Upper lobe of left lung (tissue), 6 donors: ENCODE measurements at regions not wholly inside any gene's neighbourhood (a gene's known extent, or its start where the extent isn't known, plus 50 kb on each side); places are given as distances from the start of the nearest gene placed in this dataset.

ENCODE experiments used
- ATAC-seq, 2 donors: fragments of 200-7000 bp; cut with Tn5 transposase; one replicate each; pipeline ENCODE4 v1.9.1; 2022; ENCODE audit warnings: mild to moderate bottlenecking in 2 of 2, moderate library complexity in 2 of 2; ENCODE audit not compliant: low FRiP score in 2 of 2
- DNase-seq, 2 donors: peaks; one replicate each; pipeline ENCODE4 v3.0.0-alpha.2; 2019 to 2020
- H3K27ac ChIP-seq, 4 donors: fragments of 200-600 bp; sonication (generic); one replicate each; pipeline ENCODE4 v1.5.1; 2016 to 2019
- H3K27me3 ChIP-seq, 4 donors: fragments of 200-600 bp; sonication (generic); one replicate each; pipeline ENCODE4 v1.5.1; 2017 to 2019
- H3K36me3 ChIP-seq, 4 donors: fragments of 200-600 bp; sonication (generic); one replicate each; pipeline ENCODE4 v1.5.1; 2016 to 2019
- H3K4me1 ChIP-seq, 4 donors: fragments of 200-600 bp; sonication (generic); one replicate each; pipeline ENCODE4 v1.5.1; 2018 to 2019
- H3K4me3 ChIP-seq, 4 donors: fragments of 200-600 bp; sonication (generic); one replicate each; pipeline ENCODE4 v1.5.1; 2017 to 2019; ENCODE audit warnings: mild to moderate bottlenecking in 2 of 4, moderate library complexity in 1 of 4
- H3K9me3 ChIP-seq, 4 donors: fragments of 200-600 bp; sonication (generic); one replicate each; pipeline ENCODE4 v1.5.1; 2018 to 2019
- CTCF ChIP-seq, 6 experiments: fragments of 450-650 bp in 4 of 6; fragments of 200-600 bp in 2 of 6; sonication (generic) in 2 of 6; IDR thresholded peaks; one replicate each; pipeline ENCODE4 v1.5.1; 2016 to 2019; ENCODE audit warnings: antibody characterized with exemption in 6 of 6
- EP300 ChIP-seq, 4 donors: sonication (generic); formaldehyde crosslinking; IDR thresholded peaks; one replicate each; pipeline ENCODE4 v1.5.1; 2017; ENCODE audit warnings: antibody characterized with exemption in 4 of 4, control low read depth in 2 of 4
- POLR2A ChIP-seq, 4 donors: fragments of 450-650 bp; IDR thresholded peaks; one replicate each; pipeline ENCODE4 v1.5.1; 2016 to 2017; ENCODE audit warnings: antibody characterized with exemption in 4 of 4, mild to moderate bottlenecking in 2 of 4
- POLR2AphosphoS5 ChIP-seq, 2 donors: sonication (generic); formaldehyde crosslinking; IDR thresholded peaks; one replicate each; pipeline ENCODE4 v1.5.1; 2017; ENCODE audit warnings: antibody characterized with exemption in 2 of 2
- WGBS, 2 donors: methylation state at CpG; one replicate each; pipeline ENCODE4 v1.1.5; 2017 to 2018; 5-methylcytosine and 5-hydroxymethylcytosine counted together
- donor health status: DM: no; HTN: no; CAD: no; lungs with moderate emphysema.
- donor health status: DM: no; HTN: yes; CAD: no; lungs with severe emphysema.

- H3K27me3 ChIP-seq: no peaks in the 10 kb centered on the region
- WGBS, 2 donors: 45 to 73% methylated on average over 3 of the region's 3 CpGs
- DNase-seq (no peak), ATAC-seq (no peak)
- no peaks in the 10 kb centered on the region for H3K9me3 ChIP-seq
- H3K4me3 ChIP-seq: no peak overlapping the region
- H3K36me3 ChIP-seq: no peaks in the 10 kb centered on the region
- TF ChIP-seq POLR2A (IDR thresholded peaks at IDR 0.05): no peak
- no peak for TF ChIP-seq EP300 (IDR thresholded peaks at IDR 0.05)
- no peak for TF ChIP-seq POLR2AphosphoS5 (IDR thresholded peaks at IDR 0.05)
- TF ChIP-seq CTCF (IDR thresholded peaks at IDR 0.05): no peak
- H3K4me1 ChIP-seq: no peaks in the 10 kb centered on the region
- H3K27ac ChIP-seq: no peak overlapping the region
These were observed 1377.8 kb upstream of the LRRTM3 start for GRCh38 chr10:65548001-65548400.

DNA sequence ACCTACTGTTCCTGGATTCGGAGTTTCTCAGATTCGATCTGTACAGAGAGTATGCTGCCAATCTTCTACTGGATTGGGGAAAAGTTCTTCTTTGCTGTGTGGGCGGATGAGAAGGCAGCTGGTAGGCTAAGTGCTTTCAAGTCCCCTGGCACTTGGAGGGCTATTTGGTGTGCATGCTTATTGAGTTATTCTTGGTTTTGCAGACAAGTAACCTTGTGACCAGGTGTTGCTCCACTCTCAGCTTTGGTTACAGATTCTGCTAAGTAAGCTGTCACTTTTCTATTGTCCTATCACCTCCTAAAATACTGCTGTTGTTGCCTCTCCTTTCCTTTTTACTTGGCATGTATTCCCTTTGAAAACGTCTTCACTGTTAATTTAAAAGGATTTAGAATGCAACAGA lies 1375.1 kb upstream of the LRRTM3 start:
- Histone ChIP-seq H3K27me3 (no peaks in the 10 kb centered on the region), H3K9me3 (no peaks in the 10 kb centered on the region), H3K4me3 (no peak overlapping the region), H3K27ac (no peak overlapping the region), H3K4me1 (no peaks in the 10 kb centered on the region), H3K36me3 (no peaks in the 10 kb centered on the region)
- no peak for ATAC-seq
- no peak for TF ChIP-seq POLR2AphosphoS5 (IDR thresholded peaks at IDR 0.05)
- no peak for TF ChIP-seq EP300 (IDR thresholded peaks at IDR 0.05)
- TF ChIP-seq CTCF (IDR thresholded peaks at IDR 0.05): no peak
- WGBS, 2 donors: 68 to 75% methylated on average over 4 of the region's 4 CpGs
- DNase-seq: no peak

GRCh38 chr10:65555192-65555591 lies 1370.6 kb upstream of the LRRTM3 start:
- no peak for TF ChIP-seq CTCF (IDR thresholded peaks at IDR 0.05)
- no peak for TF ChIP-seq POLR2AphosphoS5 (IDR thresholded peaks at IDR 0.05)
- TF ChIP-seq EP300 (IDR thresholded peaks at IDR 0.05): no peak
- TF ChIP-seq POLR2A (IDR thresholded peaks at IDR 0.05): no peak
- H3K4me3 ChIP-seq: no peak overlapping the region
- H3K27ac ChIP-seq: no peak overlapping the region
- 75 to 79% methylated on average over 5 of the region's 5 CpGs for WGBS, 2 donors
- no peaks in the 10 kb centered on the region for H3K9me3 ChIP-seq
- DNase-seq (no peak), ATAC-seq (no peak)
- H3K27me3 ChIP-seq: no peaks in the 10 kb centered on the region
- H3K36me3 ChIP-seq: no peaks in the 10 kb centered on the region
- no peaks in the 10 kb centered on the region for H3K4me1 ChIP-seq

DNA sequence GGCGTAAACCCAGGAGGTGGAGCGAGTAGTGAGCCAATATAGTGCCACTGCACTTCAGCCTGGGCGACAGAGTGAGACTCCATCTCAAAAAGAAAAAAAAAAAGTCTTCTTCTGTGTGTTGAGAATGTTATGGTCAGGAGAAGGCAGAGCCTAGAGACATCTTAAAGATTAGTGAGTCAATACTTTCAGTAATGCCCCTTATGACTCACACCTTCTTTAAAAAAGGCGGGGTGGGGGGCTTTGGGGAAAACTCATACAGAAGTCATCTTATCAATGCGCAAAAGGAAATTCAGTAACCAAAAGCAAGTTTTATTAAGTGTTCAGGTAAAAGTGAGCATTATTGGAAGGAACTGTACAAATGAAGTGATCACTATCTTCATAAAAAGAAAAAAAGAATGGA lies 1369.8 kb upstream of the LRRTM3 start:
- Histone ChIP-seq H3K9me3 (no peaks in the 10 kb centered on the region), H3K27ac (no peak overlapping the region), H3K4me3 (no peak overlapping the region), H3K36me3 (no peaks in the 10 kb centered on the region), H3K27me3 (no peaks in the 10 kb centered on the region), H3K4me1 (no peaks in the 10 kb centered on the region)
- WGBS, 2 donors: 93 to 95% methylated on average over 5 of the region's 5 CpGs
- ATAC-seq (no peak), DNase-seq (no peak)
- TF ChIP-seq POLR2AphosphoS5 (IDR thresholded peaks at IDR 0.05) (no peak), CTCF (IDR thresholded peaks at IDR 0.05) (no peak), POLR2A (IDR thresholded peaks at IDR 0.05) (no peak), EP300 (IDR thresholded peaks at IDR 0.05) (no peak)

DNA sequence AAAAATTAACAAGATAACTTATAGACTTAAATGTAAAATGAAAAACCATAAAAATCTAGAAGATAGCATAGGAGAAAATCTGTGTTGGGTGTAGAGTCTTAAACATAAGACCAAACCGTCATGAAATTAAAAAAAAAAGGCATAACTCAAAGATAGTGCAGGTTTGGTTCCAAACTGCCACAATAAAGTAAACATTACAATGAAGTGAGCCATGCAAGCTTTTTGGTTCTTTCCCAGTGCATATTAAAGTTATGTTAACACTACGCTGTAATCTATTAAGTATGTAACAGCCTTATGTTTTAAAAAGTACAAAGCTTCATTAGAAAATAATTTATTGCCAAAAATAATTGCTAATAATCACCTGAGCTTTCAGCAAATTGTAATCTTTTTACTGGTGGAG lies 1366.5 kb upstream of the LRRTM3 start:
- no peak for ATAC-seq
- no peak for DNase-seq
- Histone ChIP-seq H3K4me3 (no peak overlapping the region), H3K27ac (no peak overlapping the region), H3K4me1 (no peaks in the 10 kb centered on the region), H3K9me3 (no peaks in the 10 kb centered on the region), H3K36me3 (no peaks in the 10 kb centered on the region), H3K27me3 (no peaks in the 10 kb centered on the region)
- 65 to 66% methylated on average over 2 of the region's 2 CpGs for WGBS, 2 donors
- TF ChIP-seq CTCF (IDR thresholded peaks at IDR 0.05): no peak
- TF ChIP-seq EP300 (IDR thresholded peaks at IDR 0.05): no peak
- no peak for TF ChIP-seq POLR2AphosphoS5 (IDR thresholded peaks at IDR 0.05)
- no peak for TF ChIP-seq POLR2A (IDR thresholded peaks at IDR 0.05)
